WTC11 (cell line): ENCODE measurements at regions not wholly inside any gene's neighbourhood (a gene's known extent, or its start where the extent isn't known, plus 50 kb on each side); places are given as distances from the start of the nearest gene placed in this dataset.

ENCODE experiments used
- CREM ChIP-seq: sonication (generic); formaldehyde crosslinking; IDR thresholded peaks from 2 replicates; pipeline ENCODE4 v1.8.1; 2022; ENCODE audit warnings: mild to moderate bottlenecking, missing genetic modification reagents, moderate library complexity
- CTCF ChIP-seq: fragments of 200-600 bp; IDR thresholded peaks from 2 replicates; pipeline ENCODE4 v1.8.0; 2022; ENCODE audit warnings: antibody characterized with exemption
- SP1 ChIP-seq: sonication (generic); formaldehyde crosslinking; conservative IDR thresholded peaks from 2 replicates; pipeline ENCODE4 v1.8.1; 2022; ENCODE audit warnings: missing genetic modification reagents
- ZBTB21 ChIP-seq: sonication (generic); formaldehyde crosslinking; IDR thresholded peaks from 2 replicates; pipeline ENCODE4 v1.8.1; 2023; ENCODE audit warnings: mild to moderate bottlenecking, missing genetic modification reagents, borderline replicate concordance
- TF ChIP-seq, protein P1 (sequence below): sonication (generic); formaldehyde crosslinking; IDR thresholded peaks from 2 replicates; pipeline ENCODE4 v1.8.0; 2022; ENCODE audit warnings: mild to moderate bottlenecking, missing genetic modification reagents
- TF ChIP-seq, protein P2 (sequence below): sonication (generic); formaldehyde crosslinking; IDR thresholded peaks from 2 replicates; pipeline ENCODE4 v1.8.0; 2022; ENCODE audit warnings: missing genetic modification reagents

DNA sequence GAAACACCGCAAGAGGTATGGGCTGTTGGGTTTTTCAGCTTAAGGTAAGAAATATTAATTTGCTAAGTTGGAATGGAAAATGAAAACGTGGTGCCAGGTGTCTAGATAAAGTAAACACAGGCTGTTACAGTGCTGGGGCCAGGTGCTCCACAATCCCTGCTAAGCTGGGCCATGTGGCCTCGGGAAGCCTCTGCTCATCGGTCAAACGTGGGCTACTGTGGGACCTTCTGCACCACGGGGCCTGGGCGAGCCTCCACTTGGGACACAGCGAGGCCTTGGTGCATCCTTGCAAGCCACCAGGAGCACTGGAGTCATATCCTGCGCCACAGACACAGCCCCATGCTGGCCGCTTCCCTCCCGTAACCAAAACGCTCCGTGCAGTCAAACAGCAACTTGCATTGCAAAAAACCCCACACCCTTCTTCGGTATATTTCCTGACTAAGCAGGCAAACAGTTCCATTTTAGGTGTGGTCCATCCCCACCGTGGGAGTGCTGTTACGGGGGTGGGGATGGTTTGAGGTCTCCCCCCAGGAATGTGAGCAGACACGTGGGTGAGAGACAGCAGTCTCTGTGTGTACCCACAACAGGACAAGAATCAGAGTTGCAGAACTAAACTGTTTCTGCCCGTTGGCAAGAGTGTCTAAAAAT lies 96.3 kb upstream of the SOX1 start:
- TF ChIP-seq CTCF (no peak), SP1 (CRISPR knock-in tag) (no peak), CREM (CRISPR knock-in tag) (no peak), ZBTB21 (CRISPR knock-in tag) (no peak)
- TF ChIP-seq, protein P1, sequence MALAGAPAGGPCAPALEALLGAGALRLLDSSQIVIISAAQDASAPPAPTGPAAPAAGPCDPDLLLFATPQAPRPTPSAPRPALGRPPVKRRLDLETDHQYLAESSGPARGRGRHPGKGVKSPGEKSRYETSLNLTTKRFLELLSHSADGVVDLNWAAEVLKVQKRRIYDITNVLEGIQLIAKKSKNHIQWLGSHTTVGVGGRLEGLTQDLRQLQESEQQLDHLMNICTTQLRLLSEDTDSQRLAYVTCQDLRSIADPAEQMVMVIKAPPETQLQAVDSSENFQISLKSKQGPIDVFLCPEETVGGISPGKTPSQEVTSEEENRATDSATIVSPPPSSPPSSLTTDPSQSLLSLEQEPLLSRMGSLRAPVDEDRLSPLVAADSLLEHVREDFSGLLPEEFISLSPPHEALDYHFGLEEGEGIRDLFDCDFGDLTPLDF: no peak
- TF ChIP-seq, protein P2, sequence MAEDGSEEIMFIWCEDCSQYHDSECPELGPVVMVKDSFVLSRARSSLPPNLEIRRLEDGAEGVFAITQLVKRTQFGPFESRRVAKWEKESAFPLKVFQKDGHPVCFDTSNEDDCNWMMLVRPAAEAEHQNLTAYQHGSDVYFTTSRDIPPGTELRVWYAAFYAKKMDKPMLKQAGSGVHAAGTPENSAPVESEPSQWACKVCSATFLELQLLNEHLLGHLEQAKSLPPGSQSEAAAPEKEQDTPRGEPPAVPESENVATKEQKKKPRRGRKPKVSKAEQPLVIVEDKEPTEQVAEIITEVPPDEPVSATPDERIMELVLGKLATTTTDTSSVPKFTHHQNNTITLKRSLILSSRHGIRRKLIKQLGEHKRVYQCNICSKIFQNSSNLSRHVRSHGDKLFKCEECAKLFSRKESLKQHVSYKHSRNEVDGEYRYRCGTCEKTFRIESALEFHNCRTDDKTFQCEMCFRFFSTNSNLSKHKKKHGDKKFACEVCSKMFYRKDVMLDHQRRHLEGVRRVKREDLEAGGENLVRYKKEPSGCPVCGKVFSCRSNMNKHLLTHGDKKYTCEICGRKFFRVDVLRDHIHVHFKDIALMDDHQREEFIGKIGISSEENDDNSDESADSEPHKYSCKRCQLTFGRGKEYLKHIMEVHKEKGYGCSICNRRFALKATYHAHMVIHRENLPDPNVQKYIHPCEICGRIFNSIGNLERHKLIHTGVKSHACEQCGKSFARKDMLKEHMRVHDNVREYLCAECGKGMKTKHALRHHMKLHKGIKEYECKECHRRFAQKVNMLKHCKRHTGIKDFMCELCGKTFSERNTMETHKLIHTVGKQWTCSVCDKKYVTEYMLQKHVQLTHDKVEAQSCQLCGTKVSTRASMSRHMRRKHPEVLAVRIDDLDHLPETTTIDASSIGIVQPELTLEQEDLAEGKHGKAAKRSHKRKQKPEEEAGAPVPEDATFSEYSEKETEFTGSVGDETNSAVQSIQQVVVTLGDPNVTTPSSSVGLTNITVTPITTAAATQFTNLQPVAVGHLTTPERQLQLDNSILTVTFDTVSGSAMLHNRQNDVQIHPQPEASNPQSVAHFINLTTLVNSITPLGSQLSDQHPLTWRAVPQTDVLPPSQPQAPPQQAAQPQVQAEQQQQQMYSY: no peak
